GM12891 (cell line): ENCODE measurements at regions not wholly inside any gene's neighbourhood (a gene's known extent, or its start where the extent isn't known, plus 50 kb on each side); places are given as distances from the start of the nearest gene placed in this dataset.

Experiments used
- POLR2A ChIP-seq: IDR thresholded peaks from 2 replicates; pipeline ENCODE4 v1.6.1; 2011; ENCODE audit warnings: low read depth, low read length, control low read depth
- POLR2AphosphoS5 ChIP-seq: IDR thresholded peaks from 2 replicates; pipeline ENCODE4 v1.6.1; 2011; ENCODE audit warnings: low read depth, low read length, control low read depth
- POU2F2 ChIP-seq: IDR thresholded peaks from 2 replicates; pipeline ENCODE4 v1.6.1; 2011; ENCODE audit warnings: low read depth, mild to moderate bottlenecking, control low read depth, low read length, moderate library complexity
- SPI1 ChIP-seq: IDR thresholded peaks from 2 replicates; pipeline ENCODE4 v1.6.1; 2011; ENCODE audit warnings: low read depth, low read length, control low read depth
- TAF1 ChIP-seq: IDR thresholded peaks from 2 replicates; pipeline ENCODE4 v1.6.1; 2011; ENCODE audit warnings: low read depth, low read length, control low read depth

DNA sequence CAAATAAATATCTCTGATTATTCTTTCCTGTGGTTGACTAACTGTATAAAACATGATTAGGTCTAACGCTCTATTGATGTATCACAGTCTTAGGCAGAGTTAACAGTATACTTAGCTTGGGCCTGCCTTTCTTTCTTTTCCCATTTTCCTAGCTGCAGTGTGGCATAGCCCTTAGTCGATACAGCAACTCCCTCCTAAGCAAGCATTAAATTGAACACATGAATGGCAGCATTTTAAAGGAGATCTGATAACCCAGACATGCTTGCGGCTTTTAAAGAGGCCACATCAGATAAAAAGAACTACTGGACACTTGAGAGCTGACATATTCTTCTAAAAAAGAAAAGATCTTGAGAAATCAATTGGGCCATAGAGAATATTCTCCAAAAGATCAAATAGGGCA, 312.0 kb upstream of the TMPRSS15 start:
- TF ChIP-seq POLR2A (no peak), POLR2AphosphoS5 (no peak), POU2F2 (no peak), SPI1 (no peak), TAF1 (no peak)
